Upper lobe of left lung (tissue), 6 donors: ENCODE measurements at regions not wholly inside any gene's neighbourhood (a gene's known extent, or its start where the extent isn't known, plus 50 kb on each side); places are given as distances from the start of the nearest gene placed in this dataset.

Experiments used
- ATAC-seq, 2 donors: fragments of 200-7000 bp; cut with Tn5 transposase; one replicate each; pipeline ENCODE4 v1.9.1; 2022; ENCODE audit warnings: mild to moderate bottlenecking in 2 of 2, moderate library complexity in 2 of 2; ENCODE audit not compliant: low FRiP score in 2 of 2
- DNase-seq, 2 donors: peaks; one replicate each; pipeline ENCODE4 v3.0.0-alpha.2; 2019 to 2020
- H3K27ac ChIP-seq, 4 donors: fragments of 200-600 bp; sonication (generic); one replicate each; pipeline ENCODE4 v1.5.1; 2016 to 2019
- H3K27me3 ChIP-seq, 4 donors: fragments of 200-600 bp; sonication (generic); one replicate each; pipeline ENCODE4 v1.5.1; 2017 to 2019
- H3K36me3 ChIP-seq, 4 donors: fragments of 200-600 bp; sonication (generic); one replicate each; pipeline ENCODE4 v1.5.1; 2016 to 2019
- H3K4me1 ChIP-seq, 4 donors: fragments of 200-600 bp; sonication (generic); one replicate each; pipeline ENCODE4 v1.5.1; 2018 to 2019
- H3K4me3 ChIP-seq, 4 donors: fragments of 200-600 bp; sonication (generic); one replicate each; pipeline ENCODE4 v1.5.1; 2017 to 2019; ENCODE audit warnings: mild to moderate bottlenecking in 2 of 4, moderate library complexity in 1 of 4
- H3K9me3 ChIP-seq, 4 donors: fragments of 200-600 bp; sonication (generic); one replicate each; pipeline ENCODE4 v1.5.1; 2018 to 2019
- EP300 ChIP-seq, 4 donors: sonication (generic); formaldehyde crosslinking; IDR thresholded peaks; one replicate each; pipeline ENCODE4 v1.5.1; 2017; ENCODE audit warnings: antibody characterized with exemption in 4 of 4, control low read depth in 2 of 4
- POLR2A ChIP-seq, 4 donors: fragments of 450-650 bp; IDR thresholded peaks; one replicate each; pipeline ENCODE4 v1.5.1; 2016 to 2017; ENCODE audit warnings: antibody characterized with exemption in 4 of 4, mild to moderate bottlenecking in 2 of 4
- POLR2AphosphoS5 ChIP-seq, 2 donors: sonication (generic); formaldehyde crosslinking; IDR thresholded peaks; one replicate each; pipeline ENCODE4 v1.5.1; 2017; ENCODE audit warnings: antibody characterized with exemption in 2 of 2
- WGBS, 2 donors: methylation state at CpG; one replicate each; pipeline ENCODE4 v1.1.5; 2017 to 2018; 5-methylcytosine and 5-hydroxymethylcytosine counted together
- TF ChIP-seq, protein P1 (sequence below), 6 experiments: fragments of 450-650 bp in 4 of 6; fragments of 200-600 bp in 2 of 6; sonication (generic) in 2 of 6; IDR thresholded peaks; one replicate each; pipeline ENCODE4 v1.5.1; 2016 to 2019; ENCODE audit warnings: antibody characterized with exemption in 6 of 6
- donor health status: DM: no; HTN: no; CAD: no; lungs with moderate emphysema.
- donor health status: DM: no; HTN: yes; CAD: no; lungs with severe emphysema.

DNA sequence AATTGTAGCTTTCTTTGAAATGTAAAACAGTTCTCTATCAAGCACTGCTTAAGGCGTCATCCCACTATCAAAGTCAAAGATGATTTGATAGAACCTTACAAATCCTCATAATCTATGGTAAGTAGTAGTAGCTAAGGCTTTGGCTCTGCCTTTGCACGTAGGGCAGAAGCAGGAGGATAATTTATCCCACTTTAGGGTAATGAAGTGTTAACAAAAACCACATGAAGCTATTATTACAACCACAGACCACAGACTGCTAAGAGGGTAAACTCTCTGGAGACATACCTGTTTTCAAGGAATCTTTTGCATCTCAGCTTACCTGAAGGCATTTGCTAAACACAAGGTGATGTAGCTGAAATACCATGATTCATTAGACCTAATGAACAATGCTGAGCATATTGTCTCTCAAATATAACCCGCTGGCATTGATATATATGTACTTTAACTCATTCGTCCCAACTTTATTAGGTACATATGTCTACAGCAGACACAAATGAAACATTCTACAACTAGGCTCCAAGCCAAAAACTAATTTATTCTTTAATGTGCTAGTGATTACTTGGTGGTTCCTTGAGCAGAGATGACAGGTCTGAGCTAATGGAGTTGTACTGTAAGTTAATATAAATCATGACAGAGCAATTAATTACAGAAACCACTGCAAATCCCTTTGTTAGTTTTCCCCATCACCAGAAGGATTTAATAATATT lies 368.8 kb downstream of the ETNK1 start:
- H3K4me1 ChIP-seq, result no peaks in the 10 kb centered on the region
- no peaks in the 10 kb centered on the region for H3K36me3 ChIP-seq
- WGBS, 2 donors, result 65 to 66% methylated on average over 4 of the region's 4 CpGs
- no peak for ATAC-seq
- H3K4me3 ChIP-seq, result no peak overlapping the region
- TF ChIP-seq EP300 (IDR thresholded peaks at IDR 0.05), result no peak
- TF ChIP-seq, protein P1, sequence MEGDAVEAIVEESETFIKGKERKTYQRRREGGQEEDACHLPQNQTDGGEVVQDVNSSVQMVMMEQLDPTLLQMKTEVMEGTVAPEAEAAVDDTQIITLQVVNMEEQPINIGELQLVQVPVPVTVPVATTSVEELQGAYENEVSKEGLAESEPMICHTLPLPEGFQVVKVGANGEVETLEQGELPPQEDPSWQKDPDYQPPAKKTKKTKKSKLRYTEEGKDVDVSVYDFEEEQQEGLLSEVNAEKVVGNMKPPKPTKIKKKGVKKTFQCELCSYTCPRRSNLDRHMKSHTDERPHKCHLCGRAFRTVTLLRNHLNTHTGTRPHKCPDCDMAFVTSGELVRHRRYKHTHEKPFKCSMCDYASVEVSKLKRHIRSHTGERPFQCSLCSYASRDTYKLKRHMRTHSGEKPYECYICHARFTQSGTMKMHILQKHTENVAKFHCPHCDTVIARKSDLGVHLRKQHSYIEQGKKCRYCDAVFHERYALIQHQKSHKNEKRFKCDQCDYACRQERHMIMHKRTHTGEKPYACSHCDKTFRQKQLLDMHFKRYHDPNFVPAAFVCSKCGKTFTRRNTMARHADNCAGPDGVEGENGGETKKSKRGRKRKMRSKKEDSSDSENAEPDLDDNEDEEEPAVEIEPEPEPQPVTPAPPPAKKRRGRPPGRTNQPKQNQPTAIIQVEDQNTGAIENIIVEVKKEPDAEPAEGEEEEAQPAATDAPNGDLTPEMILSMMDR (IDR thresholded peaks at IDR 0.05), result no peak
- no peak for TF ChIP-seq POLR2A (IDR thresholded peaks at IDR 0.05)
- DNase-seq, result no peak
- no peaks in the 10 kb centered on the region for H3K27me3 ChIP-seq
- no peak overlapping the region for H3K27ac ChIP-seq
- H3K9me3 ChIP-seq, result peaks cover 0 to 3% (median 0%) of the 10 kb centered on the region in 4 donors

- peaks cover 0 to 3% (median 0%) of the 10 kb centered on the region in 4 donors for H3K9me3 ChIP-seq
- no peak overlapping the region for H3K27ac ChIP-seq
- WGBS, 2 donors, result 78 to 87% methylated on average over 3 of the region's 3 CpGs
- no peaks in the 10 kb centered on the region for H3K36me3 ChIP-seq
- ATAC-seq (no peak), DNase-seq (no peak)
- no peaks in the 10 kb centered on the region for H3K4me1 ChIP-seq
- no peaks in the 10 kb centered on the region for H3K27me3 ChIP-seq
- H3K4me3 ChIP-seq, result no peak overlapping the region
- no peak for TF ChIP-seq POLR2AphosphoS5 (IDR thresholded peaks at IDR 0.05)
- TF ChIP-seq, protein P1 (IDR thresholded peaks at IDR 0.05), result no peak
- no peak for TF ChIP-seq POLR2A (IDR thresholded peaks at IDR 0.05)
- TF ChIP-seq EP300 (IDR thresholded peaks at IDR 0.05), result no peak
Measured at GRCh38 chr12:22994316-22994675, 369.3 kb downstream of the ETNK1 start.

GRCh38 chr12:23001487-23001886 lies 376.5 kb downstream of the ETNK1 start:
- no peak overlapping the region for H3K4me3 ChIP-seq
- H3K36me3 ChIP-seq, result no peaks in the 10 kb centered on the region
- peaks cover 0 to 3% (median 0%) of the 10 kb centered on the region in 4 donors for H3K9me3 ChIP-seq
- no peak for TF ChIP-seq POLR2A (IDR thresholded peaks at IDR 0.05)
- TF ChIP-seq, protein P1 (IDR thresholded peaks at IDR 0.05), result no peak
- TF ChIP-seq POLR2AphosphoS5 (IDR thresholded peaks at IDR 0.05), result no peak
- TF ChIP-seq EP300 (IDR thresholded peaks at IDR 0.05), result no peak
- no peaks in the 10 kb centered on the region for H3K4me1 ChIP-seq
- H3K27me3 ChIP-seq, result no peaks in the 10 kb centered on the region
- H3K27ac ChIP-seq, result no peak overlapping the region
- ATAC-seq (no peak), DNase-seq (no peak)
- 60 to 73% methylated on average over 3 of the region's 3 CpGs for WGBS, 2 donors

DNA sequence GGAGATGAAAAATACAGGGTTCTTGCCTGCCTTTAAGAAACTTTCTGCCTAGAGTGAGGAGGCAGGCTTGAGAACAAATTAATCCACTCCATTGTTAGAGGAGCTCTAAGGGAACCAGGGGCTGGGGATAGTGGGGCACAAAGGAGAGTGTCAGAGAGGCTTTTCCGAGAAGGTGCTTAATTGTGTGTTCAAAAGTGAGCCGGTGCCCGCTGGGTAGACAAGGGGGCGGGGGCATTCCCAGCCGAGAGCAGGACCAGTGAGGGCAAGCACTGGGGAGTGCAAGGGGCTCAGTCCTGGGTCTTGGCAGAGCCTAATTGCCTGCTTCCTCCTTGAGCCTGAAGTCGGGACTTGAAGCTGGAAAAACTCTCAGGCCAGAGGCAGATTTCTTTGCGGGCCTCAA lies 377.4 kb downstream of the ETNK1 start:
- no peaks in the 10 kb centered on the region for H3K36me3 ChIP-seq
- DNase-seq (peak in 1 of 2 donors; percentile 13), ATAC-seq (no peak)
- no peak for TF ChIP-seq POLR2AphosphoS5 (IDR thresholded peaks at IDR 0.05)
- TF ChIP-seq EP300 (IDR thresholded peaks at IDR 0.05), result no peak
- TF ChIP-seq, protein P1 (IDR thresholded peaks at IDR 0.05), result no peak
- no peak for TF ChIP-seq POLR2A (IDR thresholded peaks at IDR 0.05)
- no peaks in the 10 kb centered on the region for H3K27me3 ChIP-seq
- no peak overlapping the region for H3K27ac ChIP-seq
- H3K4me1 ChIP-seq, result peaks cover 0 to 2% (median 0%) of the 10 kb centered on the region in 4 donors
- H3K4me3 ChIP-seq, result no peak overlapping the region
- H3K9me3 ChIP-seq, result peaks cover 0 to 3% (median 0%) of the 10 kb centered on the region in 4 donors
- 74 to 82% methylated on average over 7 of the region's 7 CpGs for WGBS, 2 donors

DNA sequence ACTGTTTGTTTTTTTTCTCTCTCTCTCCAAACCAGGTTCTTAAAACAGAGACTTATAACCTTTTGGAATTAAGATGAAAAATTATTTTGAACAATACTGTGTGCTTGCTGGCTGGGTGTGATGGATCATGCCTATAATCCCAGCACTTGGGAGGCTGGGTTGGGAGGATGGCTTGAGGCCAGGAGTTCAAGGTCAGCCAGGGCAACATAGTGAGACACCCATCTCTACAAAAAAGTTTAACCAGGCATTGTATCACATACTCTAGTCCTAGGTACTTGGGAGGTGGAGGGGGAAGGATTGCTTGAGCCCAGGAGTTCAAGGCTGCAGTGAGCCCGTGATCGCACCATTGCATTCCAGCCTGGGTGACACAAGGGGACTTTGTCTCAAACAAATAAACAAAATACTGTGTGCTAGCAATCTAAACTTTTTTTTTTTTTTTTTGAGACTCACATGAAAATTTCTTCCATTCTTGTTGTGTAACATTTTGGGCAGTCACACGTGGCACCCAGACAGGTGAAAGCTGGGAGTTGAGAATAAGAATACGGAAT lies 379.6 kb downstream of the ETNK1 start:
- DNase-seq (no peak), ATAC-seq (no peak)
- 89 to 92% methylated on average over 4 of the region's 4 CpGs for WGBS, 2 donors
- H3K27ac ChIP-seq, result no peak overlapping the region
- no peaks in the 10 kb centered on the region for H3K27me3 ChIP-seq
- peaks cover 0 to 2% (median 0%) of the 10 kb centered on the region in 4 donors for H3K4me1 ChIP-seq
- no peaks in the 10 kb centered on the region for H3K36me3 ChIP-seq
- H3K4me3 ChIP-seq, result no peak overlapping the region
- TF ChIP-seq POLR2AphosphoS5 (IDR thresholded peaks at IDR 0.05), result no peak
- no peak for TF ChIP-seq EP300 (IDR thresholded peaks at IDR 0.05)
- TF ChIP-seq, protein P1 (IDR thresholded peaks at IDR 0.05), result no peak
- TF ChIP-seq POLR2A (IDR thresholded peaks at IDR 0.05), result no peak
- H3K9me3 ChIP-seq, result no peaks in the 10 kb centered on the region
